ENCODE measurements at regions not wholly inside any gene's neighbourhood (a gene's known extent, or its start where the extent isn't known, plus 50 kb on each side); places are given as distances from the start of the nearest gene placed in this dataset.

DNA sequence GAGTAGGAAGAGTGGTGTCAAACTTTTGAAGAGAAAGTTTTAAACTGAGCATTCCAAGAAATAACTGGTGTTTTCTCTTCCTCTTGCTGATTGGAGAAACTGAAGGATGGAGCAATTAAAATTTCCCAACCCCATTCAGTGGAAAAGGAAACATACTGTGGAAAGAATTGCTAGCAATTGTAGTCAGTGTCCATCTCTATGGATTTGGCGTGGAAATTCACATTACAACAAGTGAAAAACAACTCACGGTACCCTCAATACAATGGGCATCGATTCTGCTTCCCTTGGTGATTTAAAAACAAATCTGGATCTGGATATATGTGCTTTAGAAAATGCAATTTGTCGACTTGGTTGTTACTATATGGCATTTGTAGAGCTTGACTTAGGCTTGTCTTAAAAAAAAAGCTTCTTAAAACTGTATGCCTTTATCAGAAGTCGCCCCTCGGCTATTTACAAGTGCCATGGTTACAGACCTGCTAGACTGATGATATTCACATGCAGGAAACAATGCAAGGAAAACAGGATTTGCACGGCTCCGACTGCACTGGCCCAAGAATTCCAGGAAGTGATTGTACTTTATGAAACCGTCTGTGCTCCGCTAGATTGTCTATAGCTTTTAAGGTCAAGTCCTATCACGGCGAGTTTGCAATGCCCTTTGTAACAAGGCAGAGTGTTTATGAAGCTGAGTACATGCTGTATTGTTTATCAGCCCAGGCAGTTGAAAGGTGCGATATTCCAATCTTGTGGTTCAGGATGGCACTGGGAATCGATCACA lies 131.7 kb upstream of the PHACTR1 start:
- no peak overlapping the region for H3K27ac ChIP-seq (ENCODE audit: low read depth, low read length, poor library complexity, severe bottlenecking)
- no peaks in the 10 kb centered on the region for H3K27me3 ChIP-seq (replicated peaks; ENCODE audit: insufficient read depth, low read depth, low read length, poor library complexity)
- intact Hi-C loops (cut with micrococcal nuclease; ENCODE audit: unreplicated experiment): no loop called here
- DNase-seq (ENCODE audit: low spot score): no peak
- H3K4me1 ChIP-seq (ENCODE audit: insufficient read depth, low read length, poor library complexity, severe bottlenecking): no peaks in the 10 kb centered on the region
- ChIA-PET POLR2A (ENCODE audit: low non-redundant PET) (no interaction called here), CTCF (no interaction called here)
- no peak for TF ChIP-seq EZH2 (IDR thresholded peaks at IDR 0.05; ENCODE audit: borderline replicate concordance, low read depth, low read length, poor library complexity, severe bottlenecking)
- TF ChIP-seq, protein P1, sequence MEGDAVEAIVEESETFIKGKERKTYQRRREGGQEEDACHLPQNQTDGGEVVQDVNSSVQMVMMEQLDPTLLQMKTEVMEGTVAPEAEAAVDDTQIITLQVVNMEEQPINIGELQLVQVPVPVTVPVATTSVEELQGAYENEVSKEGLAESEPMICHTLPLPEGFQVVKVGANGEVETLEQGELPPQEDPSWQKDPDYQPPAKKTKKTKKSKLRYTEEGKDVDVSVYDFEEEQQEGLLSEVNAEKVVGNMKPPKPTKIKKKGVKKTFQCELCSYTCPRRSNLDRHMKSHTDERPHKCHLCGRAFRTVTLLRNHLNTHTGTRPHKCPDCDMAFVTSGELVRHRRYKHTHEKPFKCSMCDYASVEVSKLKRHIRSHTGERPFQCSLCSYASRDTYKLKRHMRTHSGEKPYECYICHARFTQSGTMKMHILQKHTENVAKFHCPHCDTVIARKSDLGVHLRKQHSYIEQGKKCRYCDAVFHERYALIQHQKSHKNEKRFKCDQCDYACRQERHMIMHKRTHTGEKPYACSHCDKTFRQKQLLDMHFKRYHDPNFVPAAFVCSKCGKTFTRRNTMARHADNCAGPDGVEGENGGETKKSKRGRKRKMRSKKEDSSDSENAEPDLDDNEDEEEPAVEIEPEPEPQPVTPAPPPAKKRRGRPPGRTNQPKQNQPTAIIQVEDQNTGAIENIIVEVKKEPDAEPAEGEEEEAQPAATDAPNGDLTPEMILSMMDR (conservative IDR thresholded peaks at IDR 0.05; ENCODE audit: low read depth, low read length): no peak
- no TSS peak for BruUV-seq (replicated peaks)
- no peaks in the 10 kb centered on the region for H3K36me3 ChIP-seq (ENCODE audit: insufficient read depth, low read length, poor library complexity, severe bottlenecking)
- no peaks in the 10 kb centered on the region for H3K9me3 ChIP-seq (ENCODE audit: low read depth, low read length, poor library complexity, severe bottlenecking)
- no peak overlapping the region for H3K4me3 ChIP-seq (ENCODE audit: low read depth, low read length, poor library complexity, severe bottlenecking)

DNA sequence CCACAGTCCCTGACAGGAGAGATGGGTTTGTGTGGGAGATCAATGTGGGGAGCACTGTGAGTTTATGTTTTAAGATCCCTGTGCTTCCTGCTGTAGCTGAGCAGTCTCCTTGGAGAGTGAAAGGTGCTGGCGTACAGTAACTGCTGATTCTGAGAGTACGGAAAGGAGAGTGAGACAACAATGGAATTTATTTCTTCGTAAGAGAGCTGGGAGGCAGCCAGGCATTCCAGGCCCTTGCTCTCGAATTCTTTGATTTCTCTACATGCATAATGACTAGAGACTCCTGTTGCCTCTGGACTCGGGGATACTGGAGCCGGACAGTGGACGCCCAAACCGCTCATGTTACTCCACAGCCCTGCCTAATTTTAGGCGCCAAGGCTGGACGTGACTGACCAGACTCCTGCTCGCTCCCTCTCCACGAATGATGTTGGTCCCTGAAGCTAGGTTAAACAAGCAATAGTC lies 131.0 kb upstream of the PHACTR1 start:
- H3K27ac ChIP-seq (ENCODE audit: low read depth, low read length, poor library complexity, severe bottlenecking): no peak overlapping the region
- DNase-seq (ENCODE audit: low spot score): no peak
- no peaks in the 10 kb centered on the region for H3K36me3 ChIP-seq (ENCODE audit: insufficient read depth, low read length, poor library complexity, severe bottlenecking)
- TF ChIP-seq EZH2 (IDR thresholded peaks at IDR 0.05; ENCODE audit: borderline replicate concordance, low read depth, low read length, poor library complexity, severe bottlenecking): no peak
- TF ChIP-seq, protein P1 (conservative IDR thresholded peaks at IDR 0.05; ENCODE audit: low read depth, low read length): no peak
- no peak overlapping the region for H3K4me3 ChIP-seq (ENCODE audit: low read depth, low read length, poor library complexity, severe bottlenecking)
- no TSS peak for BruUV-seq (replicated peaks)
- POLR2A ChIA-PET (ENCODE audit: low non-redundant PET): no interaction called here
- no peaks in the 10 kb centered on the region for H3K4me1 ChIP-seq (ENCODE audit: insufficient read depth, low read length, poor library complexity, severe bottlenecking)
- CTCF ChIA-PET: no interaction called here
- H3K9me3 ChIP-seq (ENCODE audit: low read depth, low read length, poor library complexity, severe bottlenecking): no peaks in the 10 kb centered on the region
- H3K27me3 ChIP-seq (replicated peaks; ENCODE audit: insufficient read depth, low read depth, low read length, poor library complexity): no peaks in the 10 kb centered on the region
- intact Hi-C loops (cut with micrococcal nuclease; ENCODE audit: unreplicated experiment): no loop called here

DNA sequence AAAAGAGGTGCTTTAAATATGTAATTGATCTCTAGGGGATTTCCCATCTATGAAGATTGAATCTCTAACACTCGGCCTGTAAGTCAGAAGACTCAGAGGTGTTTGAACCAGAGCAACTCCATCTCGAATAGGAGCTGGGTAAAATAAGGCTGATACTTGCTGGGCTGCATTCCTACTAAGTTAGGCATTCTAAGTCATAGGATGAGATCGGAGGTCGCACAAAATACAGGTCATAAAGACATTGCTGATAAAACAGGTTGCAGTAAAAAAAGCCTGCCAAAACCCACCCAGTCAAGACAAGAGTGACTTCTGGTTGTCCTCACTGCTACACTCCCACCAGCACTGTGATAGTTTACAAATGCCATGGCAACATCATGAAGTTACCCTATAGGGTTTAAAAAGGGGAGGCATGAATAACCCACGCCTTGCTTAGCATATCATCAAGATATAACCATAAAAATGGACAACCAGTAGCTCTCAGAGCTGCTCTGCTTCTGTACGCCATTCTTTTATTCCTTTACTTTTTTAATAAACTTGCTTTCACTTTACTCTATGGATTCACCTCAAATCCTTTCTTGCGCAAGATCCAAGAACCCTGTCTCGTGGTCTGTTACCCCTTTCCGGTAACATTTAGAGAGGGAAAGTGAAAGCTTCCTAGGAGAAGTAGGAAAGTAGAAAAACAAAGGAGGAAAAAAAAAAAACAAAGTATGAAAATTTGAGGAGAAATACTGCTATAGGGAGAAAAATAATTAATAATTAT lies 129.7 kb upstream of the PHACTR1 start:
- intact Hi-C loops (cut with micrococcal nuclease; ENCODE audit: unreplicated experiment): no loop called here
- no peaks in the 10 kb centered on the region for H3K9me3 ChIP-seq (ENCODE audit: low read depth, low read length, poor library complexity, severe bottlenecking)
- H3K27ac ChIP-seq (ENCODE audit: low read depth, low read length, poor library complexity, severe bottlenecking): no peak overlapping the region
- no peak overlapping the region for H3K4me3 ChIP-seq (ENCODE audit: low read depth, low read length, poor library complexity, severe bottlenecking)
- BruUV-seq (replicated peaks): no TSS peak
- CTCF ChIA-PET: no interaction called here
- no peaks in the 10 kb centered on the region for H3K4me1 ChIP-seq (ENCODE audit: insufficient read depth, low read length, poor library complexity, severe bottlenecking)
- POLR2A ChIA-PET (ENCODE audit: low non-redundant PET): no interaction called here
- no peak for DNase-seq (ENCODE audit: low spot score)
- H3K27me3 ChIP-seq (replicated peaks; ENCODE audit: insufficient read depth, low read depth, low read length, poor library complexity): no peaks in the 10 kb centered on the region
- H3K36me3 ChIP-seq (ENCODE audit: insufficient read depth, low read length, poor library complexity, severe bottlenecking): no peaks in the 10 kb centered on the region
- no peak for TF ChIP-seq EZH2 (IDR thresholded peaks at IDR 0.05; ENCODE audit: borderline replicate concordance, low read depth, low read length, poor library complexity, severe bottlenecking)
- TF ChIP-seq, protein P1 (conservative IDR thresholded peaks at IDR 0.05; ENCODE audit: low read depth, low read length): no peak
